SIG-M5 (cell line): ENCODE measurements at regions not wholly inside any gene's neighbourhood (a gene's known extent, or its start where the extent isn't known, plus 50 kb on each side); places are given as distances from the start of the nearest gene placed in this dataset.

ENCODE experiments used
- DNase-seq: peaks from one replicate; lab custom pipeline; 2025; lab: John Stamatoyannopoulos, UW

DNA sequence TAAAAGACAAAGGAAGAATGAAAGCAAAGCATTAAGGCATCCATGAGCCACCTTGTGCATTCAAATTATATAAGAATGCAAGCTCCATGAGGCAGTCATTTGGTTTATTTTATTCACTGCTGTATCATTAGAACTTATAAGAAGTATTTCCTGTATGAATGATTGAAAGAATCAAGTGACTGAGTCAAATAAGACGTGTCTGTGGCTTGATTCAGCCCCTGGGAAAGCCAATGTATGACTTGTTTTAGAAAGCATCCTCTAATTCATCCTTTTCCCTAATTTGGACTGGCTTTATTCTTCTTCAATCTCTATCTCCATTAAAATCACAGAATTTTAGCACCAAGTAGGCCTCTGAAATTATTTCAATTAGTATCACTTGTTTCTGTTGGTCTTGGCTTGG is 461.1 kb downstream of the LPIN1 start:
- no peak for DNase-seq

DNA sequence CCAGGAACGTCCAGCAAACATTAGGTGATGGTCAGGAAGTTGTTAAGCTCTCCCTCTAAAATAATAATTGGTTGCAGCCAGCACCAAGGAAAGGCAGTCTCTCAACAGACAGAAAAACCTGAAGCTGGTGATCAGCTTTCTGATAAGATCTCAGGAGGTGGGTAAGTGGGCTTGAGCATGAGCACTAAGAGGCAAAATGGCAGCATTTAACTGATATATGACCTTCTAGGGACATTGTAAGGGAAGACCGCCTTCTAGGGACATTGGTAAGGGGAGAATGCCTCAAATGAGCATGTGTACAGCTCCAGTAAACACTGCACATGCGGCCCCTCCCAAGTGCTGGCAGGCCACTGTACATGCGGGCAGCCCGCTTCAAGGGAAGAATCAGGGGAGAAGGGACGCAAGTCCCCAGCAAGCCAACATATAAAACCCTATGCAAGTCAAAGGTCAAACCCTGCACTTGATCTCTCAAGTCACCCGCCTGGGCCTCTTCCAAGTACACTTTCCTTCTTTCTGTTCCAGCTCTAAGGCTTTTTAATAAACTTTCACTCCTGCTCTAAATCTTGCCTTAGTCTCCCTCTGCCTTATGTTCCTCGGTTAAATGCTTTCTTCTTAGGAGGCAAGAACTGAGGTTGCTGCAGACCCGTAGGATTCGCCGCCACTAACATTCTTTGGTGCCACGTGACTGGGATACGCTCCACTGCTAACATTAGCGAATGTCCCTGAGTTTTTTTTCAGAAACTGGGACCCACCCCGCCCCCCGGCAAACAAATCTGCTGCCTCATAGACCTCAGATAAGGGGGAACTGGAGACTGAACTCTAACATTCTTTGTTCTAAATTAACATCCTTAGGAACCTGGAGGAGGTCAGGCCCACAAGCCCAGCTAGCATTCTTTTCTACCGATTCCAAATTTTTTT is 463.8 kb downstream of the LPIN1 start:
- DNase-seq: no peak

DNA sequence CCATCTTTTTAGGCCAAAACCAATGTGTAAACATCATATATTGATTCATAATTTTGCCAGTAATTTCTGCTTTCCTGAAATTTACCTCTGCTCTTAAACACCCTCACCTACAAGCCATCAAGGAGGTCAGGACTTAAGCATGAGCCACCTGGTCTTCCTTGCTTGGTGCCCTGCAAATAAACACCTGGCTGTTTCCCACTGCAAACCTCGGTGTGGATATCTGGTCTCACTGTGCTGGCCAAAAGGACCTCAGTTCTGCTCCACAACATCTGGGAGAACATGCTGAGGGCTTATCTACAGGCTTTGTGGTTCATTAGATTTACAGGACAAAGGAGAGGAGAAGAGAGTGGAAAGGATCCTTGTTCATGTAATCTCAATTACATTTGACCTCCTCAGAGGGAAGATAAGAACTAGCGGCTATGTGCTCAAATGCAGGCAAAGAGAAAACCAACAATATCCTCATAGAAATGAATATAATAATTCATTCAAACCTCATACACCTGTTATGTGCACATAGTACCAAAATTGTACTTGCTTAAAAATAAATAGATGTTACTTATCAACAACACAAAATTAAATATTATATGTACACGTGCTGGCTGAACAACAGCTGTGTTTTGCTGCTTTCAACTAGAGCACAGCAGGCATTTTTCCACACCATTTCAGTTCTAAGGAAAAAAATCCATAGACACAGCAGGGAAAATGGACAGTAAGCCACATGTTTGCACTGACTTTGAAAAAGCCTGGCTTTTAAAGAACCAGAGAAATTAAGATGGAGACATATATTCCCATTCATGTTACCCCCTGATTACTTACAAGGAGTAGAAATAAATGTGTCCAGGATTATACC is 465.1 kb downstream of the LPIN1 start:
- no peak for DNase-seq

DNA sequence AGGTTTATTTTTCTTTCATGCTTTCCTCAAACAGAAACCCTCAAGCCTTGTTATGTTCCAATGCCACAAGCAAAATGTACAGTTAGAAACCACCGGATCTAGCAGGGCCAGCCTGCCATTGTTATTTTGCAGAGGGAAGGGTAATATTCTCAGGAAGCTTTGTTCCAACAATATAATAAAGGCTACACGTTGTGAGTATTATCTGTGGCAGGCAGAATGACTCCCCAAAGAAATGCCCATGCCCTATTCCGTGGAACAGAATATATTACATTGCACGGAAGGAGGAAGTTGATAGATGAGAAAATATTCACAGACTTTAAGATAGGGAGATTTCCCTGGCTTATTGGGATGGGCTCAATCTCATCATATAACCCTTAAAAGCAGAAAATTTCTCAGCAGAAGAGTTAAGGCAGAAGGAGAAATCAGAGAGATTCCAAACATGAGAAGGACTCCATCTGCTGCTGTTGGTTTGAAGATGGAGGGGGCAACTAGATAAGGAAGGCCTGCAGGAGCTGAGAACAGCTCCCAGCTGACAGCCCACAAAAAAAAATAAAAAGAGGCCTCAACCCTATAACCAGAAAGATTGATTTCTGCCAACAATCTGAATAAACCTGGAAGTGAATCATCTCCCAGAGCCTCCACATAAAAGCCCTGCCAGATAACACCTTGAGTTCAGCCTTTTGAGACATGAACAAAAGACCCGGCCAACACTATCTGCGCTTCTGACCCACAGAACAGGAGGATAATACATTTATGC is 466.6 kb downstream of the LPIN1 start:
- no peak for DNase-seq

GRCh38 chr2:12217175-12217574 is 470.7 kb downstream of the LPIN1 start:
- no peak for DNase-seq

DNA sequence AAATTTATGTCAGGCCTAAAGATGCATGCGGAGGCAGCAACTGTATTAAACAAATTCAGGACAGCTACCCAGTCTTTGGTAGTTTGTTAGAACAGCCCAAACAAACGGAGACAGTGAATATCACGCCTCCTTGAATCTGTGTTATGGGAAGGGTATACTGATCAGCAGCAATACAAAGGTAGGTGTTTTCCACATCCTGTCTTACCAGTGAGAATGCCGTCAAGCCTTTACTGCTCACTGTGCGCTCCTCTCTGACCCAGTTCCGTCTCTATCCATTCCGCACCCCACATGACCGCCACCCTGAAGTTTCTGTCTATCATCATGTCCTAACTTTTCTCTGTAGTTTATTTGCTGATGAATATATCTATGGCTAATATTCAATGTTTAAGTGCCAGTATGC is 473.3 kb downstream of the LPIN1 start:
- DNase-seq: no peak

GRCh38 chr2:12221584-12221983 is 475.2 kb downstream of the LPIN1 start:
- DNase-seq: no peak

DNA sequence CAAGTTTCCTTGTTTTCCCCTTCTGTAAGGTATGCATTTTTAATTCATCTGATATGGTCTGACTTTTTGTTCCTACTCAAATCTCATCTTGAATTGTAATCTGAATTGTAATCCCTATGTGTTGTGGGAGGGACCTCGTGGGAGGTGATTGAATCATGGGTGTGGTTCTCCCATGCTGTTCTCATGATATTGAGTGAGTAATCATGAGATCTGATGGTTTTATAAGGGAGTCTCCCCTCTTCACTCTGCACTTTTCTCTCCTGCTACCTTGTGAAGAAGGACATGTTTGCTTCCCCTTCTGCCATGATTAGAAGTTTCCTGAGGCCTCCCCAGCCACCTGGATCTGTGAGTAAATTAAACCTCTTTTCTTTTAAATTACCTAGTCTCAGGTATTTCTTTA is 476.1 kb downstream of the LPIN1 start:
- no peak for DNase-seq

GRCh38 chr2:12223732-12224131 is 477.3 kb downstream of the LPIN1 start:
- no peak for DNase-seq

GRCh38 chr2:12226653-12227052 is 480.2 kb downstream of the LPIN1 start:
- DNase-seq: no peak

GRCh38 chr2:12227941-12228608 is 481.6 kb downstream of the LPIN1 start:
- no peak for DNase-seq

DNA sequence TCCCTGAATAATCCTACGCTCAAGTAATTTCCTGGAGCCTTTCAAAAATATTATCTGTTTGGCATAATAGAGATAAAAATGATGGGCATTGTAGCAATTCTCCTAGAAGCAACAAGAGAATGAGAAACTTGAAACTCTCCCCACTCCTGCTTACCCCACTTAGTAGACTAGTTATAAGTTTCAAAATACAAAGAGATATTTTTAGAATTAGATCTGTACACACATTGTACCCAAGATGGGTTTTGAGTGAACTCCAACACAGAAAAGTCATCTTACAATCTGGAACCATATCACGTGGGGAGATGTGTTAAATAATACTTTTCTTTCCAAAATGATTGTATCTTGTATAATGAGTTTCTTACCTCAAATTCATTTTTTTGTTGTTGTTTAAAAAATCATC is 484.9 kb downstream of the LPIN1 start:
- DNase-seq: no peak

GRCh38 chr2:12232876-12233275 is 483.9 kb upstream of the TRIB2 start:
- no peak for DNase-seq

- DNase-seq: no peak
Observed at GRCh38 chr2:12236136-12236844, 480.4 kb upstream of the TRIB2 start.

GRCh38 chr2:12240206-12240605 is 476.5 kb upstream of the TRIB2 start:
- DNase-seq: no peak

GRCh38 chr2:12243381-12243780 is 473.4 kb upstream of the TRIB2 start:
- DNase-seq: no peak

GRCh38 chr2:12244070-12244469 is 472.7 kb upstream of the TRIB2 start:
- DNase-seq: no peak

- DNase-seq: no peak
Observed at GRCh38 chr2:12251121-12251520, 465.6 kb upstream of the TRIB2 start.

DNA sequence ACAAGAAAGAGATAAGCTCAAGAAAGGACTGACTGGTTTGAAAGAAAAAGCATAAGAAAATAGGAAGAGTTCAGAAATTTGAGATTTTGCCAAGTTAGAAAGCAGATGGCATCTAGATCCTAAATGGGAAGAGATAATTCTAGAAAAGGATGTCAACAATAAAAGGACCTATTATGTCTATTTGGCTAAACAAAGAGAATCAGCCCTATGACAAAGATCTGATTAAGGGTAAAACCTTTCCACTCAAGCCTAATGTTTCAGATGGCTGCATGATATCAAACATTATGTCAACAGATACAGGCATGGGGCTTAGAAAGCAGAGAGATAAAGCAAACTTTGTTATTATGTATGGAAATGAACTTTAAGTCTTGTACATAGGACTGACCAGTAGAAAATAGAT is 465.0 kb upstream of the TRIB2 start:
- DNase-seq: no peak

DNA sequence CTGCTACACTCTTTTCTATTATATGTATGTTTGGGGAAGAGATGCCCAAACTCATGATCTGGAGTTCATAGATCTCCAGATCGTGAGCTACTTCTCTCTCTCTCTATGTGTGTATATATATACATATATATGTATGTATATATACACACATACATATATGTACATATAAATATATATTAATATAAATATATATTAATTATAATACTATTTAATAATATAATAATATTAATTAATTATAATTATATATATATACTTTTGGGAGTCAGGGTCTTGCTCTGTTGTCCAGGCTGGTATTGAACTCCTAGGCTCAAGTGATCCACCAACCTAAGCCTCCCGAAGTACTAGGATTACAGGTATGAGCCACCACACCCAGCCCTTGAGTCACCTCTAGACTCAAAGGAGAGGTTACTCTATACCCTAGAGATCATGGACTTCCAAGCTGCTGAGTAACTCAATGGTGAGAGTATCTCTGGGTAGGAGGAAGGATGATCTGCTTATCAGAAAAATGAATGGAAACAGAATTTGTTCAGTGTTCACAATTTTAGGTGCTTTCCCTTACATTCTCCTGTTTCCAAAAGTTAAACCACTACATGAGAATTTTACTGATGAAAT is 463.5 kb upstream of the TRIB2 start:
- no peak for DNase-seq
